Body of pancreas (tissue), 4 donors: ENCODE measurements at regions not wholly inside any gene's neighbourhood (a gene's known extent, or its start where the extent isn't known, plus 50 kb on each side); places are given as distances from the start of the nearest gene placed in this dataset.
"Not testable (repeated sequence)": the region's sequence is repeated elsewhere in the genome, so short reads cannot be mapped to it uniquely, and the experiment has no call there.

ENCODE experiments used
- ATAC-seq: fragments of 150-250 bp; one replicate; pipeline ENCODE4 v1.9.1; 2016
- DNase-seq, 4 donors: peaks; one replicate each; pipeline ENCODE4 v3.0.0-alpha.2; 2019
- H3K27ac ChIP-seq, 4 donors: fragments of 200-600 bp; sonication (generic); 1 replicate in 3 of 4; 2 replicates in 1 of 4; pipeline versions ENCODE4 v1.5.1 to v1.6.1; 2016 to 2019; ENCODE audit warnings: mild to moderate bottlenecking in 1 of 4, mixed read lengths in 1 of 4, moderate library complexity in 1 of 4
- H3K27me3 ChIP-seq, 2 donors: fragments of 200-600 bp; sonication (generic); one replicate each; pipeline ENCODE4 v1.6.0; 2016; ENCODE audit warnings: mild to moderate bottlenecking in 1 of 2
- H3K36me3 ChIP-seq, 2 donors: fragments of 200-600 bp; sonication (generic); replicated peaks in 1 of 2; 2 replicates each; pipeline ENCODE4 v1.5.1; 2016; ENCODE audit warnings: low read depth in 2 of 2; ENCODE audit not compliant: insufficient read depth in 1 of 2
- H3K4me1 ChIP-seq: fragments of 200-600 bp; sonication (generic); one replicate; pipeline ENCODE4 v1.6.0; 2016
- H3K4me3 ChIP-seq, 2 donors: fragments of 200-600 bp; sonication (generic); 1 replicate in 1 of 2; 2 replicates in 1 of 2; pipeline ENCODE4 v1.5.1; 2016 to 2019
- H3K9me3 ChIP-seq, 3 donors: fragments of 200-600 bp; sonication (generic); 1 replicate in 2 of 3; 2 replicates in 1 of 3; pipeline ENCODE4 v1.5.1; 2016
- CTCF ChIP-seq, 7 experiments: fragments of 450-650 bp in 4 of 7; fragments of 200-600 bp in 3 of 7; sonication (generic) in 3 of 7; IDR thresholded peaks; one replicate each; pipeline ENCODE4 v1.5.1; 2016 to 2019; ENCODE audit warnings: antibody characterized with exemption in 7 of 7
- POLR2A ChIP-seq, 3 donors: fragments of 450-650 bp; IDR thresholded peaks; one replicate each; pipeline ENCODE4 v1.6.1; 2016; ENCODE audit warnings: antibody characterized with exemption in 3 of 3, mild to moderate bottlenecking in 2 of 3
- WGBS, 2 donors: methylation state at CpG; one replicate each; pipeline ENCODE4 v1.1.5; 2017; 5-methylcytosine and 5-hydroxymethylcytosine counted together
- intact Hi-C: fragments of 100-400 bp; cut with DNase I; formaldehyde crosslinking; loops from one replicate; pipeline ENCODE4 v1.15.1; 2023

- Histone ChIP-seq H3K9me3 (no peaks in the 10 kb centered on the region), H3K36me3 (no peaks in the 10 kb centered on the region), H3K27ac (no peak overlapping the region), H3K4me3 (no peak overlapping the region), H3K27me3 (no peaks in the 10 kb centered on the region), H3K4me1 (no peaks in the 10 kb centered on the region)
- intact Hi-C loops, result no loop called here
- ATAC-seq, result no peak
- no peak for DNase-seq
- WGBS, 2 donors, result 75 to 85% methylated on average over 2 of the region's 2 CpGs
- TF ChIP-seq CTCF (IDR thresholded peaks at IDR 0.05) (no peak), POLR2A (IDR thresholded peaks at IDR 0.05) (no peak)
These were observed 183.4 kb upstream of the SRD5A2 start for GRCh38 chr2:31764169-31764568.

- 22 to 25% methylated on average over 2 of the region's 2 CpGs for WGBS, 2 donors
- Histone ChIP-seq H3K4me1 (no peaks in the 10 kb centered on the region), H3K27ac (no peak overlapping the region), H3K36me3 (no peaks in the 10 kb centered on the region), H3K4me3 (no peak overlapping the region), H3K9me3 (no peaks in the 10 kb centered on the region), H3K27me3 (no peaks in the 10 kb centered on the region)
- intact Hi-C loops, result no loop called here
- no peak for TF ChIP-seq CTCF (IDR thresholded peaks at IDR 0.05)
- no peak for TF ChIP-seq POLR2A (IDR thresholded peaks at IDR 0.05)
- ATAC-seq (no peak), DNase-seq (no peak)
These were observed 181.3 kb upstream of the SRD5A2 start for GRCh38 chr2:31762085-31762484.

- H3K36me3 ChIP-seq, H3K9me3 ChIP-seq, ATAC-seq, H3K27ac ChIP-seq, H3K4me3 ChIP-seq, H3K4me1 ChIP-seq, H3K27me3 ChIP-seq, intact Hi-C loops, DNase-seq: not testable (repeated sequence)
- WGBS, 2 donors, result 88 to 93% methylated on average over 2 of the region's 2 CpGs
These were observed 176.6 kb upstream of the SRD5A2 start for GRCh38 chr2:31757351-31757750.

GRCh38 chr2:31748746-31749145 is 168.0 kb upstream of the SRD5A2 start:
- H3K9me3 ChIP-seq, result peaks cover 0 to 10% (median 0%) of the 10 kb centered on the region in 3 donors
- H3K4me3 ChIP-seq, H3K36me3 ChIP-seq, intact Hi-C loops, H3K27ac ChIP-seq, ATAC-seq, H3K4me1 ChIP-seq, H3K27me3 ChIP-seq, DNase-seq: not testable (repeated sequence)
- WGBS, 2 donors, result 75 to 100% methylated on average over 1 to 13 of the region's 13 CpGs

GRCh38 chr2:31748041-31748440 is 167.3 kb upstream of the SRD5A2 start:
- no peak for ATAC-seq
- Histone ChIP-seq H3K27ac (no peak overlapping the region), H3K36me3 (no peaks in the 10 kb centered on the region), H3K4me1 (no peaks in the 10 kb centered on the region), H3K27me3 (no peaks in the 10 kb centered on the region), H3K9me3 (peaks cover 0 to 10% (median 0%) of the 10 kb centered on the region in 3 donors), H3K4me3 (no peak overlapping the region)
- WGBS, 2 donors, result 77 to 82% methylated on average over 1 of the region's 1 CpG
- DNase-seq, result no peak
- TF ChIP-seq POLR2A (IDR thresholded peaks at IDR 0.05) (no peak), CTCF (IDR thresholded peaks at IDR 0.05) (no peak)
- intact Hi-C loops, result no loop called here

GRCh38 chr2:31739161-31739560 is 158.4 kb upstream of the SRD5A2 start:
- no peak overlapping the region for H3K4me3 ChIP-seq
- intact Hi-C loops, result no loop called here
- H3K9me3 ChIP-seq, result no peaks in the 10 kb centered on the region
- ATAC-seq, result no peak
- H3K4me1 ChIP-seq, result no peaks in the 10 kb centered on the region
- no peaks in the 10 kb centered on the region for H3K36me3 ChIP-seq
- no peak for DNase-seq
- WGBS, 2 donors, result 71 to 73% methylated on average over 3 of the region's 3 CpGs
- no peak overlapping the region for H3K27ac ChIP-seq
- no peaks in the 10 kb centered on the region for H3K27me3 ChIP-seq
- no peak for TF ChIP-seq POLR2A (IDR thresholded peaks at IDR 0.05)
- no peak for TF ChIP-seq CTCF (IDR thresholded peaks at IDR 0.05)
